Stomach smooth muscle (tissue), 2 donors: ENCODE measurements at regions not wholly inside any gene's neighbourhood (a gene's known extent, or its start where the extent isn't known, plus 50 kb on each side); places are given as distances from the start of the nearest gene placed in this dataset.
"Not testable (repeated sequence)": the region's sequence is repeated elsewhere in the genome, so short reads cannot be mapped to it uniquely, and the experiment has no call there.

Source experiments
- H3K27ac ChIP-seq: one replicate; pipeline ENCODE4 v1.7.0; 2013; ENCODE audit warnings: mild to moderate bottlenecking, low read length, inconsistent platforms
- H3K27me3 ChIP-seq, 2 donors: one replicate each; pipeline ENCODE4 v1.7.0; 2013; ENCODE audit warnings: low read length in 2 of 2; ENCODE audit not compliant: insufficient read depth in 2 of 2, control insufficient read depth in 1 of 2
- H3K36me3 ChIP-seq, 2 donors: one replicate each; pipeline ENCODE4 v1.7.0; 2013; ENCODE audit warnings: low read length in 2 of 2; ENCODE audit not compliant: control insufficient read depth in 2 of 2, insufficient read depth in 2 of 2
- H3K4me1 ChIP-seq: one replicate; pipeline ENCODE4 v1.7.0; 2013; ENCODE audit warnings: low read length; ENCODE audit not compliant: control insufficient read depth, insufficient read depth
- H3K4me3 ChIP-seq, 2 donors: one replicate each; pipeline ENCODE4 v1.7.0; 2013; ENCODE audit warnings: low read length in 2 of 2
- H3K9ac ChIP-seq, 2 donors: one replicate each; pipeline ENCODE4 v1.7.0; 2013; ENCODE audit warnings: low read length in 2 of 2, mild to moderate bottlenecking in 1 of 2
- H3K9me3 ChIP-seq, 2 donors: one replicate each; pipeline ENCODE4 v1.7.0; 2013; ENCODE audit warnings: low read length in 2 of 2; ENCODE audit not compliant: control insufficient read depth in 2 of 2
- donor health status: healthy.
- donor health status: Pancreatic carcinoma.

GRCh38 chr12:105640761-105641160, 310.3 kb downstream of the C12orf75 start:
- Histone ChIP-seq H3K9ac (no peak overlapping the region), H3K4me3 (no peak overlapping the region), H3K27ac (no peak overlapping the region), H3K36me3 (no peaks in the 10 kb centered on the region), H3K27me3 (no peaks in the 10 kb centered on the region), H3K9me3 (no peaks in the 10 kb centered on the region), H3K4me1 (no peaks in the 10 kb centered on the region)

- Histone ChIP-seq H3K4me1 (no peaks in the 10 kb centered on the region), H3K4me3 (no peak overlapping the region), H3K36me3 (no peaks in the 10 kb centered on the region), H3K9ac (no peak overlapping the region), H3K9me3 (no peaks in the 10 kb centered on the region), H3K27me3 (no peaks in the 10 kb centered on the region), H3K27ac (no peak overlapping the region)
Measured at GRCh38 chr12:105641749-105642148, 311.3 kb downstream of the C12orf75 start.

GRCh38 chr12:105644770-105645169, 314.3 kb downstream of the C12orf75 start:
- no peaks in the 10 kb centered on the region for H3K36me3 ChIP-seq
- no peak overlapping the region for H3K9ac ChIP-seq
- no peak overlapping the region for H3K27ac ChIP-seq
- no peaks in the 10 kb centered on the region for H3K4me1 ChIP-seq
- H3K27me3 ChIP-seq = no peaks in the 10 kb centered on the region
- H3K4me3 ChIP-seq = no peak overlapping the region
- H3K9me3 ChIP-seq = peaks cover 0 to under 1% of the 10 kb centered on the region in 2 donors

- H3K4me3 ChIP-seq = no peak overlapping the region
- H3K9ac ChIP-seq = no peak overlapping the region
- no peaks in the 10 kb centered on the region for H3K27me3 ChIP-seq
- peaks cover 2% of the 10 kb centered on the region for H3K4me1 ChIP-seq
- H3K9me3 ChIP-seq = peaks cover 0 to 2% of the 10 kb centered on the region in 2 donors
- no peak overlapping the region for H3K27ac ChIP-seq
- no peaks in the 10 kb centered on the region for H3K36me3 ChIP-seq
Measured at GRCh38 chr12:105654606-105655005, 324.1 kb downstream of the C12orf75 start.

DNA sequence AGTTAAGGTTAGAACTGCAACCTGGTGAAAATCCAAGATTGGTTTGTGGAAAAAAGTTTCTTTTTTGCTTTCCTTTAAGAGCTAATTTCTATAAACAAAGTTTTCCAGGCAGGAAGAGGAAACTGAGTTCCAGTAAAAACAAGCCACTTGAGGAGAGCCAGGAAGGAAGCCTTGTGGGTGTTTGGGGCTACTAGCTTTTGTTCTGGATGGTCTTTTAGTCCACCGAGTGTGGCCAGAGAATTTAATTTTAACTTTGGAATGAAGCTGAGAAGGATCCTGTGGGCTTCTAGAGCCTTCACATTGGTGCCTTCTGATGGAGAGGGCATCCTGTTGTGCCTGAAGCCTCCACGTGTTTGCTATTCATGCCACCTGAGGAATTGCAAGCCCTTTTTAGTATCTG, 327.9 kb downstream of the C12orf75 start:
- peaks cover 2% of the 10 kb centered on the region for H3K4me1 ChIP-seq
- H3K9me3 ChIP-seq = no peaks in the 10 kb centered on the region
- H3K27me3 ChIP-seq = no peaks in the 10 kb centered on the region
- no peak overlapping the region for H3K9ac ChIP-seq
- H3K27ac ChIP-seq = no peak overlapping the region
- no peaks in the 10 kb centered on the region for H3K36me3 ChIP-seq
- no peak overlapping the region for H3K4me3 ChIP-seq

DNA sequence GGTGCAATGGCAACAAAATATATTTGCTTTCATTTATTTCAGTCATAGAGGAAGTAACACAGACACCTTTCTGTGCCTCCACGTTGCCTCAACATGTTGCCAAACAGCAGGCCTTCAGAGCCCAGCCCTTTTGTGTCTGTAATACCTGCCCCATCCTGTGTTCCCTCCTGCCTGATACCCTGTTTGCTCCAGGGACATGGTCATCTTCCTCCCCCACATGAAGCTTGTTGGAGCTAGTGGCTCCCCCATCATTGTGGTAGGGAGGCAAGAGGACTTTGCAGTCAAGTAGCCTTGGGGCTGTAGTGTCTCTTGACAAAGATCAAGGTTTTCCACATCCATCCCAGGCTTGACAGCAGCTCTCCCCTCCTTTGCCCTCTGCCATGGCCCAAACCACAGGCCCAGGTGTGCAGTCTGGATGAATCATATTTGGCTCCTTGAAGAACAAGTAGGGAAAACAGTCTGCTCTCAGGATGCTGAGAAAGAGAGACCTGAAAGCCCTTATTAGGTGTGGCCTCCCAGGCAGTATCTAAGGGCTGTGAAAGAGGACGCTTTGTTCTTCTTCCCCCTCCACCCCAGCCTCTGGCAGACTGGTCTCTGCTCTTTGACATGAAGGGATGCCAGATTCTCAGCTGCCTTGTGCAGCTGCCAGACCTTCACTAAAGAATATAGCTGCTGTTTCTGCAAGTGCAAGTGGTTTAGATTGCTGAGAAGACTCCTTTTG, 329.0 kb downstream of the C12orf75 start:
- no peaks in the 10 kb centered on the region for H3K27me3 ChIP-seq
- H3K9me3 ChIP-seq = no peaks in the 10 kb centered on the region
- H3K4me3 ChIP-seq = no peak overlapping the region
- H3K27ac ChIP-seq = no peak overlapping the region
- H3K9ac ChIP-seq = no peak overlapping the region
- no peaks in the 10 kb centered on the region for H3K36me3 ChIP-seq
- peaks cover 2% of the 10 kb centered on the region for H3K4me1 ChIP-seq

- not testable (repeated sequence) for H3K9me3 ChIP-seq, H3K27ac ChIP-seq, H3K27me3 ChIP-seq, H3K4me3 ChIP-seq, H3K9ac ChIP-seq, H3K36me3 ChIP-seq, H3K4me1 ChIP-seq
Measured at GRCh38 chr12:105664765-105665164, 334.3 kb downstream of the C12orf75 start.

DNA sequence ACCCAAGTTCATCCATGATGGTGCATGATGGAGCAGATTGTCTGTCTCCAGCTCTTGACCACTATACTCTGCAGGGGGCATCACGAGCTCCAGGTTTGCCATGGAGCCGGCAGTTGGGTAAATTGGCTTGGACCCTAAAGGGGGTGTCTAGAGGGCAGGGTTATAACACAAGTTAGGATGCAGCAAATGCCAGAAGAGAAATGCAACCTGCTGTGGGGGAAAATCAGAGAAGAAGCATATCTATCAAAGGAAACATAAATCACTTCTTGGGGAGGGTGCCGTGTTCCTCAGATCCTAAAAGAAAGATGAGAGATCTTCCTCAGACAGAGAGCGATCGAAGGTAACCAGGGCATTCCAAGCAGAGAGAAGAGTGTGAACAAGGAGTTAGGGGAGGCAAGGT, 334.9 kb downstream of the C12orf75 start:
- H3K27ac ChIP-seq = no peak overlapping the region
- no peak overlapping the region for H3K9ac ChIP-seq
- no peaks in the 10 kb centered on the region for H3K36me3 ChIP-seq
- no peak overlapping the region for H3K4me3 ChIP-seq
- H3K9me3 ChIP-seq = no peaks in the 10 kb centered on the region
- H3K27me3 ChIP-seq = no peaks in the 10 kb centered on the region
- H3K4me1 ChIP-seq = no peaks in the 10 kb centered on the region

DNA sequence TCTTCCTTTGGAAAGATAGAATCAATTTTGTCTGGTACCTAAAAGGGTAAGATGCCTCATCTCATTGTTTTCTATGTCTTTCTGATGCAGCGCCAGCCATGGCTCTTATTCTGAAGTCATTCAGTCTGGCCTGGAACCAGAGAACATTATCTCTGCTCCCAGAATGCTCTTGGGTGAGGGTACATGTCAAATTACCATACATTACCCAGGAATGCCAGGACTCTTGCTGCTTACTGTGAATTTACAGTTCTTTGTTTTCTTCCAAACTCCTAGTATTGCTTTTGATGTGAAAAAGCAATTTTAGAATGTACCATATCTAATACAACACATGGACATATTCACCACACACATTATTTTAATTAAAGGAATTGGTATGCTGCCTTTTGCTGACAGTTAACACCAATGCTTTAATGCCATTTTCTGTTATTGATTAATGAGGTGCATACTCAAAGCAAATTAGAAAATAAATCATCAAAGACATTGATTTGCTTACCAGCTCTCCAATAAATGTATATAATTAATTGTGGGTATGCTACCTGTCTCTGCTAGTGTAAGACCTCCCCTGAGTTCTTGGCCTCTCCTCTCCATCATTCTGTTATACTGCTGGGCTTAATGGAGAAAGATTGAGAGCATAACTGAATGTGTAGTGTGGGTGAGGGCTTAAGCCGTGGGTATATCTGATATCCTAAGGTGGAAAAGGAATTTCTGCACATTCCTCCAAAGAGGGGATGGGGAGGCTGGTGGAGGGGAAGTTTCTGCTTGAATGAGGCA, 337.7 kb downstream of the C12orf75 start:
- Histone ChIP-seq H3K9ac (no peak overlapping the region), H3K9me3 (no peaks in the 10 kb centered on the region), H3K4me3 (no peak overlapping the region), H3K4me1 (peaks cover 12% of the 10 kb centered on the region), H3K27me3 (no peaks in the 10 kb centered on the region), H3K36me3 (no peaks in the 10 kb centered on the region), H3K27ac (no peak overlapping the region)

DNA sequence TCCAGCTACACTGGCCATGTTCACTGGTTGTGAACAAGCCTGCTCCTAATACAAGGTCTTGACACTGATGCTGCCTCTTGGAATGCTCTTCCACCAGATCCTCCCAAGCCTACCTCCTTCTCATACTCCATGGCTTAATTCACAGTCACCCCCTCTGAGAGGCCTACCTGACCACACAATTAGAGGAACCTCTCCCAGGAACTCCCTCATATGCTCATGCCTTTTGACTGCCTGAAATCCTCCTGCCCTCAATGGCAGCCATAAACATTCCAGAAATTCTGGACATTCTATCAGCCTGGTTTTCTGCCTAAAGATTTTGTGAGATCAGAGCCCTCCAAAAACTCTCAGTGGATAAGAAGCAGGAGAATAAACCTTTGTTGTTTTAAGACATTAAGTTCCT, 340.2 kb downstream of the C12orf75 start:
- H3K9me3 ChIP-seq = no peaks in the 10 kb centered on the region
- H3K4me3 ChIP-seq = no peak overlapping the region
- no peaks in the 10 kb centered on the region for H3K36me3 ChIP-seq
- H3K4me1 ChIP-seq = peaks cover 12% of the 10 kb centered on the region
- H3K27ac ChIP-seq = no peak overlapping the region
- H3K27me3 ChIP-seq = no peaks in the 10 kb centered on the region
- H3K9ac ChIP-seq = no peak overlapping the region

DNA sequence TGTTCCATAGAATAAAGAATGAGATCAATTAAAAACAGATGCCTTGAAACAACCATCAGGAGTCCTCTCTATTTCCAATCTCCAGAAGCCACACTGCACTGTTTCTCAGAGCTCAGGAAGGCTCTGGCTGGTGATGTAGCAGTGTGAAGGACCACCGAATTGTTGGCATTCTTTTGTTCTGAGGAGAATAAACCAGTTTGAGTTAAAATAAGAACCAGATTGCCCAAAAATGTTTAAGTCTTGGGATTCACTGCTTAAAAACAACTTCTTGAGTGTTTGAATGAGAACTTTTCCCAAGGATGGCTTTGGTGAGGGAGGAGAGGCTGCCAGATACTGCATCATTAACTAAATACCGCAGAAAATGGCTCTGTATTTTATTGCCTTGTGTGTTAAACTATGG, 341.2 kb downstream of the C12orf75 start:
- Histone ChIP-seq H3K36me3 (no peaks in the 10 kb centered on the region), H3K9me3 (no peaks in the 10 kb centered on the region), H3K4me3 (no peak overlapping the region), H3K27me3 (no peaks in the 10 kb centered on the region), H3K9ac (no peak overlapping the region), H3K4me1 (peaks cover 15% of the 10 kb centered on the region), H3K27ac (no peak overlapping the region)
